HepG2 (cell line): ENCODE measurements at regions not wholly inside any gene's neighbourhood (a gene's known extent, or its start where the extent isn't known, plus 50 kb on each side); places are given as distances from the start of the nearest gene placed in this dataset.

ENCODE experiments used
- ATAC-seq: fragments of 200-7000 bp; cut with Tn5 transposase; 3 replicates; pipeline ENCODE4 v1.9.1; 2020; ENCODE audit warnings: mild to moderate bottlenecking, moderate library complexity
- BruUV-seq: library from RNA; stranded (reverse); fragments of 400-500 nt; replicated peaks from 2 replicates; lab custom pipeline; 2021; lab: Mats Ljungman, UMichigan
- CTCF ChIA-PET: fragments of 300-600 bp; formaldehyde crosslinking; extraction: SDS; loops from one replicate; lab custom pipeline; 2021; ENCODE audit warnings: low total read pairs, inconsistent platforms, low intra/inter-chr PET ratio; lab: Yijun Ruan, JAX
- POLR2A ChIA-PET: fragments of 350-600 bp; sonication (Branson Sonifier 250); formaldehyde crosslinking; loops from one replicate; lab custom pipeline; 2020; ENCODE audit warnings: antibody characterized with exemption, inconsistent platforms; lab: Yijun Ruan, JAX
- DNase-seq: peaks from one replicate; pipeline ENCODE4 v3.0.0-alpha.2; 2015; ENCODE audit warnings: low spot score
- FAIRE-seq: peaks from 3 replicates; lab custom pipeline; 2011; peaks lifted over from hg19 to GRCh38; lab: Jason Lieb, UNC
- H2AFZ ChIP-seq: one replicate; pipeline ENCODE4 v1.6.1; 2011; ENCODE audit warnings: low read length, inconsistent platforms
- H3K27ac ChIP-seq: fragments of 300-600 bp; 3 replicates; pipeline ENCODE4 v1.8.0; 2011; ENCODE audit warnings: mixed run types, mild to moderate bottlenecking, mixed read lengths, low read length, inconsistent platforms; ENCODE audit not compliant: insufficient read depth; ENCODE audit errors: extremely low read length
- H3K27me3 ChIP-seq, 2 experiments: fragments of 200-600 bp in 1 of 2; 2 replicates in 1 of 2; 3 replicates in 1 of 2; pipeline versions ENCODE4 v1.6.0 to v1.8.0; 2011; ENCODE audit warnings: low read length in 2 of 2, mild to moderate bottlenecking in 2 of 2, moderate library complexity in 2 of 2, inconsistent platforms in 1 of 2; ENCODE audit not compliant: insufficient read depth in 2 of 2, control insufficient read depth in 1 of 2
- H3K36me3 ChIP-seq, 2 experiments: fragments of 200-600 bp in 1 of 2; replicated peaks in 1 of 2; 2 replicates in 1 of 2; 3 replicates in 1 of 2; pipeline versions ENCODE4 v1.5.1 to v1.8.0; 2011; ENCODE audit warnings: low read length in 2 of 2, inconsistent platforms in 1 of 2; ENCODE audit not compliant: insufficient read depth in 2 of 2, control insufficient read depth in 1 of 2
- H3K4me1 ChIP-seq: 2 replicates; pipeline ENCODE4 v1.5.1; 2012; ENCODE audit warnings: low read length, inconsistent platforms; ENCODE audit not compliant: insufficient read depth
- H3K4me2 ChIP-seq: 2 replicates; pipeline ENCODE4 v1.6.0; 2011; ENCODE audit warnings: low read depth, low read length, inconsistent platforms
- H3K4me3 ChIP-seq, 3 experiments: fragments of 200-600 bp in 1 of 3; sonication (generic), shearing (Covaris generic) in 1 of 3; replicated peaks in 1 of 3; 2 replicates each; pipeline ENCODE4 v1.5.1; 2011 to 2016; ENCODE audit warnings: low read length in 3 of 3, inconsistent platforms in 2 of 3, low read depth in 2 of 3, mild to moderate bottlenecking in 2 of 3, control low read depth in 1 of 3, mixed read lengths in 1 of 3; ENCODE audit not compliant: insufficient read depth in 1 of 3
- H3K79me2 ChIP-seq: one replicate; pipeline ENCODE4 v1.6.1; 2011; ENCODE audit warnings: low read length, inconsistent platforms; ENCODE audit not compliant: insufficient read depth
- H3K9ac ChIP-seq: 2 replicates; pipeline ENCODE4 v1.6.0; 2011; ENCODE audit warnings: mild to moderate bottlenecking, low read depth, low read length, inconsistent platforms; ENCODE audit not compliant: insufficient read depth
- H3K9me3 ChIP-seq: 2 replicates; pipeline ENCODE4 v1.5.1; 2012; ENCODE audit warnings: mild to moderate bottlenecking, low read length
- H4K20me1 ChIP-seq: 2 replicates; pipeline ENCODE4 v1.6.0; 2011; ENCODE audit warnings: inconsistent platforms, mild to moderate bottlenecking, low read length, moderate library complexity; ENCODE audit not compliant: insufficient read depth
- EED ChIP-seq: sonication (generic); formaldehyde crosslinking; IDR thresholded peaks from 2 replicates; pipeline ENCODE4 v1.5.0; 2020; ENCODE audit warnings: mild to moderate bottlenecking, missing genetic modification reagents
- FOXK1 ChIP-seq: sonication (generic); formaldehyde crosslinking; IDR thresholded peaks from 2 replicates; pipeline ENCODE4 v1.4.0; 2020; ENCODE audit warnings: low read depth, missing genetic modification reagents, borderline replicate concordance
- GPN1 ChIP-seq: sonication (generic); formaldehyde crosslinking; IDR thresholded peaks from 2 replicates; pipeline ENCODE4 v1.5.1; 2020; ENCODE audit warnings: missing genetic modification reagents, borderline replicate concordance
- MAFK ChIP-seq, 2 experiments: IDR thresholded peaks in 1 of 2; conservative IDR thresholded peaks in 1 of 2; 2 replicates each; pipeline ENCODE4 v1.6.1; 2011; ENCODE audit warnings: improper control_type of control experiment in 2 of 2, low read length in 2 of 2
- MEF2D ChIP-seq: sonication (generic); formaldehyde crosslinking; IDR thresholded peaks from 2 replicates; pipeline ENCODE4 v1.5.1; 2020; ENCODE audit warnings: mild to moderate bottlenecking, missing genetic modification reagents
- SCMH1 ChIP-seq: sonication (generic); formaldehyde crosslinking; IDR thresholded peaks from 2 replicates; pipeline ENCODE4 v1.9.0; 2021; ENCODE audit warnings: missing genetic modification reagents, mild to moderate bottlenecking, borderline replicate concordance
- SIN3A ChIP-seq: IDR thresholded peaks from 2 replicates; pipeline ENCODE4 v1.6.1; 2011; ENCODE audit warnings: low read depth, mild to moderate bottlenecking, control low read depth, low read length, borderline replicate concordance
- SOX13 ChIP-seq, 3 experiments: fragments of 450-650 bp in 1 of 3; sonication (generic) in 1 of 3; formaldehyde crosslinking in 1 of 3; IDR thresholded peaks in 2 of 3; conservative IDR thresholded peaks in 1 of 3; 2 replicates each; pipeline versions ENCODE4 v1.5.0 to v1.6.1; 2016 to 2020; ENCODE audit warnings: antibody characterized with exemption in 1 of 3, mild to moderate bottlenecking in 1 of 3, missing compliant biosample characterization in 1 of 3, missing genetic modification reagents in 1 of 3, moderate library complexity in 1 of 3
- SRY ChIP-seq: sonication (generic); formaldehyde crosslinking; IDR thresholded peaks from 2 replicates; pipeline ENCODE4 v1.8.0; 2022; ENCODE audit warnings: mild to moderate bottlenecking, missing genetic modification reagents
- ZNF724P ChIP-seq: sonication (generic); formaldehyde crosslinking; IDR thresholded peaks from 2 replicates; pipeline ENCODE4 v1.8.0; 2022; ENCODE audit warnings: missing genetic modification reagents, borderline replicate concordance
- in situ Hi-C: cut with HindIII; loops from 2 replicates; pipeline ENCODE4 v1.10.0; 2017; ENCODE audit warnings: low pct_unique_long_range_greater_than_20kb; ENCODE audit not compliant: extremely low pct_ligation_motif_present
- intact Hi-C: fragments of 100-400 bp; cut with micrococcal nuclease; formaldehyde crosslinking; loops from one replicate; pipeline ENCODE4 v1.10.0; 2022; ENCODE audit not compliant: unreplicated experiment
- TF ChIP-seq, protein P1 (sequence below): sonication (generic); formaldehyde crosslinking; IDR thresholded peaks from 2 replicates; pipeline ENCODE4 v1.5.0; 2020; ENCODE audit warnings: missing genetic modification reagents, mild to moderate bottlenecking, borderline replicate concordance
- TF ChIP-seq, protein P2 (sequence below): sonication (generic); formaldehyde crosslinking; IDR thresholded peaks from 2 replicates; pipeline ENCODE4 v1.9.0; 2021; ENCODE audit warnings: missing genetic modification reagents, borderline replicate concordance
- TF ChIP-seq, protein P3 (sequence below): sonication (generic); formaldehyde crosslinking; IDR thresholded peaks from 2 replicates; pipeline ENCODE4 v1.4.0; 2020; ENCODE audit warnings: missing genetic modification reagents, mild to moderate bottlenecking, borderline replicate concordance
- TF ChIP-seq, protein P4 (sequence below): sonication (generic); formaldehyde crosslinking; IDR thresholded peaks from 2 replicates; pipeline ENCODE4 v1.5.1; 2020; ENCODE audit warnings: mild to moderate bottlenecking, moderate library complexity, missing genetic modification reagents
- TF ChIP-seq, protein P5 (sequence below): sonication (generic); formaldehyde crosslinking; IDR thresholded peaks from 2 replicates; pipeline ENCODE4 v1.9.0; 2021; ENCODE audit warnings: missing genetic modification reagents, mild to moderate bottlenecking, borderline replicate concordance

DNA sequence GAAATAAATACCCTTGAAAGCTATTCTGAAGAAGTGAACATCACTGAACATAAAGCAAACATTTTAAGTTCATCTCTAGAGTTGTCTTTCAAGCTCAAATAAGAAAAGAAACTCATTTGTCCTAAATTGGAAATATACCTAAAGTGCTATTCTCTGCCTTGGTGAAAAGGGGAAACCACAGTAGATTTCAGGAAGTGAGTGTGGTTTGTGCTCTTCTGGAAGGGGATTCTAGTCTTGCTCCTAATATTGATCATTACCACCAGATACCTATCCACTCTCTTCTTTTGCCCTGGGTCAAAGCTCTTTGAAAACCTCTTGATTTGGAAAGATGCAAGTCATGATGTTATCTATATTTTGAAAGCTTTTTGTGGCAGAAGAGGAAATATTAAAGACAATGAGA, 798.1 kb downstream of the ADGRL2 start:
- H3K79me2 ChIP-seq = no peaks in the 10 kb centered on the region
- intact Hi-C loops = no loop called here
- no peaks in the 10 kb centered on the region for H3K27me3 ChIP-seq
- no peaks in the 10 kb centered on the region for H3K36me3 ChIP-seq
- H3K27ac ChIP-seq = no peak overlapping the region
- no peak overlapping the region for H2AFZ ChIP-seq
- DNase-seq (no peak), FAIRE-seq (no peak), ATAC-seq (no peak)
- CTCF ChIA-PET = no interaction called here
- TF ChIP-seq SIN3A (no peak), SOX13 (IDR thresholded peaks at IDR 0.05) (no peak), SOX13 (CRISPR knock-in tag; conservative IDR thresholded peaks at IDR 0.05 in 1 of 2, IDR thresholded peaks at IDR 0.05 in 1 of 2) (no peak), SRY (no peak), GPN1 (CRISPR knock-in tag) (no peak), ZNF724P (no peak), EED (CRISPR knock-in tag) (no peak), SCMH1 (CRISPR knock-in tag) (no peak), FOXK1 (CRISPR knock-in tag) (no peak), MEF2D (CRISPR knock-in tag) (no peak), MAFK (conservative IDR thresholded peaks at IDR 0.05 in 1 of 2, IDR thresholded peaks at IDR 0.05 in 1 of 2; ENCODE audit: low read length in 2 of 2) (no peak)
- TF ChIP-seq, protein P1, sequence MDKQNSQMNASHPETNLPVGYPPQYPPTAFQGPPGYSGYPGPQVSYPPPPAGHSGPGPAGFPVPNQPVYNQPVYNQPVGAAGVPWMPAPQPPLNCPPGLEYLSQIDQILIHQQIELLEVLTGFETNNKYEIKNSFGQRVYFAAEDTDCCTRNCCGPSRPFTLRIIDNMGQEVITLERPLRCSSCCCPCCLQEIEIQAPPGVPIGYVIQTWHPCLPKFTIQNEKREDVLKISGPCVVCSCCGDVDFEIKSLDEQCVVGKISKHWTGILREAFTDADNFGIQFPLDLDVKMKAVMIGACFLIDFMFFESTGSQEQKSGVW (CRISPR knock-in tag) = no peak
- TF ChIP-seq, protein P2, sequence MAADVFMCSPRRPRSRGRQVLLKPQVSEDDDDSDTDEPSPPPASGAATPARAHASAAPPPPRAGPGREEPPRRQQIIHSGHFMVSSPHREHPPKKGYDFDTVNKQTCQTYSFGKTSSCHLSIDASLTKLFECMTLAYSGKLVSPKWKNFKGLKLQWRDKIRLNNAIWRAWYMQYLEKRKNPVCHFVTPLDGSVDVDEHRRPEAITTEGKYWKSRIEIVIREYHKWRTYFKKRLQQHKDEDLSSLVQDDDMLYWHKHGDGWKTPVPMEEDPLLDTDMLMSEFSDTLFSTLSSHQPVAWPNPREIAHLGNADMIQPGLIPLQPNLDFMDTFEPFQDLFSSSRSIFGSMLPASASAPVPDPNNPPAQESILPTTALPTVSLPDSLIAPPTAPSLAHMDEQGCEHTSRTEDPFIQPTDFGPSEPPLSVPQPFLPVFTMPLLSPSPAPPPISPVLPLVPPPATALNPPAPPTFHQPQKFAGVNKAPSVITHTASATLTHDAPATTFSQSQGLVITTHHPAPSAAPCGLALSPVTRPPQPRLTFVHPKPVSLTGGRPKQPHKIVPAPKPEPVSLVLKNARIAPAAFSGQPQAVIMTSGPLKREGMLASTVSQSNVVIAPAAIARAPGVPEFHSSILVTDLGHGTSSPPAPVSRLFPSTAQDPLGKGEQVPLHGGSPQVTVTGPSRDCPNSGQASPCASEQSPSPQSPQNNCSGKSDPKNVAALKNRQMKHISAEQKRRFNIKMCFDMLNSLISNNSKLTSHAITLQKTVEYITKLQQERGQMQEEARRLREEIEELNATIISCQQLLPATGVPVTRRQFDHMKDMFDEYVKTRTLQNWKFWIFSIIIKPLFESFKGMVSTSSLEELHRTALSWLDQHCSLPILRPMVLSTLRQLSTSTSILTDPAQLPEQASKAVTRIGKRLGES = no peak
- TF ChIP-seq, protein P3, sequence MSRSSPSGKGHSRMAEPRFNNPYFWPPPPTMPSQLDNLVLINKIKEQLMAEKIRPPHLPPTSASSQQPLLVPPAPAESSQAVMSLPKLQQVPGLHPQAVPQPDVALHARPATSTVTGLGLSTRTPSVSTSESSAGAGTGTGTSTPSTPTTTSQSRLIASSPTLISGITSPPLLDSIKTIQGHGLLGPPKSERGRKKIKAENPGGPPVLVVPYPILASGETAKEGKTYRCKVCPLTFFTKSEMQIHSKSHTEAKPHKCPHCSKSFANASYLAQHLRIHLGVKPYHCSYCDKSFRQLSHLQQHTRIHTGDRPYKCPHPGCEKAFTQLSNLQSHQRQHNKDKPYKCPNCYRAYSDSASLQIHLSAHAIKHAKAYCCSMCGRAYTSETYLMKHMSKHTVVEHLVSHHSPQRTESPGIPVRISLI = no peak
- TF ChIP-seq, protein P4, sequence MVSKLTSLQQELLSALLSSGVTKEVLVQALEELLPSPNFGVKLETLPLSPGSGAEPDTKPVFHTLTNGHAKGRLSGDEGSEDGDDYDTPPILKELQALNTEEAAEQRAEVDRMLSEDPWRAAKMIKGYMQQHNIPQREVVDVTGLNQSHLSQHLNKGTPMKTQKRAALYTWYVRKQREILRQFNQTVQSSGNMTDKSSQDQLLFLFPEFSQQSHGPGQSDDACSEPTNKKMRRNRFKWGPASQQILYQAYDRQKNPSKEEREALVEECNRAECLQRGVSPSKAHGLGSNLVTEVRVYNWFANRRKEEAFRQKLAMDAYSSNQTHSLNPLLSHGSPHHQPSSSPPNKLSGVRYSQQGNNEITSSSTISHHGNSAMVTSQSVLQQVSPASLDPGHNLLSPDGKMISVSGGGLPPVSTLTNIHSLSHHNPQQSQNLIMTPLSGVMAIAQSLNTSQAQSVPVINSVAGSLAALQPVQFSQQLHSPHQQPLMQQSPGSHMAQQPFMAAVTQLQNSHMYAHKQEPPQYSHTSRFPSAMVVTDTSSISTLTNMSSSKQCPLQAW (CRISPR knock-in tag) = no peak
- TF ChIP-seq, protein P5, sequence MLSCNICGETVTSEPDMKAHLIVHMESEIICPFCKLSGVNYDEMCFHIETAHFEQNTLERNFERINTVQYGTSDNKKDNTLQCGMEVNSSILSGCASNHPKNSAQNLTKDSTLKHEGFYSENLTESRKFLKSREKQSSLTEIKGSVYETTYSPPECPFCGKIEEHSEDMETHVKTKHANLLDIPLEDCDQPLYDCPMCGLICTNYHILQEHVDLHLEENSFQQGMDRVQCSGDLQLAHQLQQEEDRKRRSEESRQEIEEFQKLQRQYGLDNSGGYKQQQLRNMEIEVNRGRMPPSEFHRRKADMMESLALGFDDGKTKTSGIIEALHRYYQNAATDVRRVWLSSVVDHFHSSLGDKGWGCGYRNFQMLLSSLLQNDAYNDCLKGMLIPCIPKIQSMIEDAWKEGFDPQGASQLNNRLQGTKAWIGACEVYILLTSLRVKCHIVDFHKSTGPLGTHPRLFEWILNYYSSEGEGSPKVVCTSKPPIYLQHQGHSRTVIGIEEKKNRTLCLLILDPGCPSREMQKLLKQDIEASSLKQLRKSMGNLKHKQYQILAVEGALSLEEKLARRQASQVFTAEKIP (CRISPR knock-in tag) = no peak
- no peak overlapping the region for H3K9ac ChIP-seq
- H3K9me3 ChIP-seq = peaks cover 69% of the 10 kb centered on the region
- no TSS peak for BruUV-seq
- no peaks in the 10 kb centered on the region for H3K4me1 ChIP-seq
- no peaks in the 10 kb centered on the region for H4K20me1 ChIP-seq
- in situ Hi-C loops = no loop called here
- POLR2A ChIA-PET = no interaction called here
- H3K4me2 ChIP-seq = no peak overlapping the region
- H3K4me3 ChIP-seq = no peak overlapping the region
